ENCODE measurements at regions not wholly inside any gene's neighbourhood (a gene's known extent, or its start where the extent isn't known, plus 50 kb on each side); places are given as distances from the start of the nearest gene placed in this dataset.

GRCh38 chr17:33804401-33804800 is 450.7 kb upstream of the CCL2 start:
- DNase-seq (no peak), FAIRE-seq (no peak)
- H3K27ac ChIP-seq (ENCODE audit: low read depth in 2 of 2, low read length in 2 of 2), result no peak overlapping the region
- H3K9me3 ChIP-seq (ENCODE audit: control insufficient read depth in 2 of 3, insufficient read depth in 1 of 3, low read length in 3 of 3), result no peaks in the 10 kb centered on the region
- intact Hi-C loops (cut with DNase I), result no loop called here
- H3K4me3 ChIP-seq (ENCODE audit: low read length in 3 of 3), result no peak overlapping the region
- H3K4me1 ChIP-seq (ENCODE audit: control insufficient read depth in 2 of 3, insufficient read depth in 2 of 3, low read depth in 1 of 3, low read length in 3 of 3), result no peaks in the 10 kb centered on the region
- H3K9ac ChIP-seq (ENCODE audit: low read length in 3 of 3), result no peak overlapping the region
- H3K27me3 ChIP-seq (ENCODE audit: control insufficient read depth, insufficient read depth, low read length), result no peaks in the 10 kb centered on the region
- TF ChIP-seq CTCF (IDR thresholded peaks at IDR 0.05; ENCODE audit: borderline replicate concordance, extremely low read depth, insufficient read depth), result no peak
- no peaks in the 10 kb centered on the region for H3K36me3 ChIP-seq (ENCODE audit: control insufficient read depth in 2 of 3, insufficient read depth in 3 of 3, low read length in 3 of 3)

GRCh38 chr17:33806631-33807030 is 448.5 kb upstream of the CCL2 start:
- TF ChIP-seq CTCF (IDR thresholded peaks at IDR 0.05; ENCODE audit: borderline replicate concordance, extremely low read depth, insufficient read depth), result no peak
- FAIRE-seq, result no peak
- no peak overlapping the region for H3K4me3 ChIP-seq (ENCODE audit: low read length in 3 of 3)
- no peaks in the 10 kb centered on the region for H3K36me3 ChIP-seq (ENCODE audit: control insufficient read depth in 2 of 3, insufficient read depth in 3 of 3, low read length in 3 of 3)
- no peak overlapping the region for H3K27ac ChIP-seq (ENCODE audit: low read depth in 2 of 2, low read length in 2 of 2)
- H3K9ac ChIP-seq (ENCODE audit: low read length in 3 of 3), result no peak overlapping the region
- H3K27me3 ChIP-seq (ENCODE audit: control insufficient read depth, insufficient read depth, low read length), result no peaks in the 10 kb centered on the region
- intact Hi-C loops (cut with DNase I), result no loop called here
- no peak for DNase-seq
- H3K9me3 ChIP-seq (ENCODE audit: control insufficient read depth in 2 of 3, insufficient read depth in 1 of 3, low read length in 3 of 3), result no peaks in the 10 kb centered on the region
- no peaks in the 10 kb centered on the region for H3K4me1 ChIP-seq (ENCODE audit: control insufficient read depth in 2 of 3, insufficient read depth in 2 of 3, low read depth in 1 of 3, low read length in 3 of 3)

GRCh38 chr17:33809748-33810147 is 445.3 kb upstream of the CCL2 start:
- no peaks in the 10 kb centered on the region for H3K9me3 ChIP-seq (ENCODE audit: control insufficient read depth in 2 of 3, insufficient read depth in 1 of 3, low read length in 3 of 3)
- no peak for FAIRE-seq
- H3K4me3 ChIP-seq (ENCODE audit: low read length in 3 of 3), result no peak overlapping the region
- no peak for DNase-seq
- no peak overlapping the region for H3K27ac ChIP-seq (ENCODE audit: low read depth in 2 of 2, low read length in 2 of 2)
- no peaks in the 10 kb centered on the region for H3K36me3 ChIP-seq (ENCODE audit: control insufficient read depth in 2 of 3, insufficient read depth in 3 of 3, low read length in 3 of 3)
- no peak overlapping the region for H3K9ac ChIP-seq (ENCODE audit: low read length in 3 of 3)
- no peaks in the 10 kb centered on the region for H3K4me1 ChIP-seq (ENCODE audit: control insufficient read depth in 2 of 3, insufficient read depth in 2 of 3, low read depth in 1 of 3, low read length in 3 of 3)
- no peaks in the 10 kb centered on the region for H3K27me3 ChIP-seq (ENCODE audit: control insufficient read depth, insufficient read depth, low read length)
- no peak for TF ChIP-seq CTCF (IDR thresholded peaks at IDR 0.05; ENCODE audit: borderline replicate concordance, extremely low read depth, insufficient read depth)
- intact Hi-C loops (cut with DNase I), result no loop called here

GRCh38 chr17:33811004-33811760 is 443.9 kb upstream of the CCL2 start:
- Histone ChIP-seq H3K36me3 (ENCODE audit: control insufficient read depth in 2 of 3, insufficient read depth in 3 of 3, low read length in 3 of 3) (no peaks in the 10 kb centered on the region), H3K27me3 (ENCODE audit: control insufficient read depth, insufficient read depth, low read length) (no peaks in the 10 kb centered on the region), H3K4me3 (ENCODE audit: low read length in 3 of 3) (no peak overlapping the region), H3K9me3 (ENCODE audit: control insufficient read depth in 2 of 3, insufficient read depth in 1 of 3, low read length in 3 of 3) (no peaks in the 10 kb centered on the region), H3K27ac (ENCODE audit: low read depth in 2 of 2, low read length in 2 of 2) (no peak overlapping the region), H3K9ac (ENCODE audit: low read length in 3 of 3) (no peak overlapping the region), H3K4me1 (ENCODE audit: control insufficient read depth in 2 of 3, insufficient read depth in 2 of 3, low read depth in 1 of 3, low read length in 3 of 3) (no peaks in the 10 kb centered on the region)
- intact Hi-C loops (cut with DNase I), result no loop called here
- FAIRE-seq, result no peak
- TF ChIP-seq CTCF (IDR thresholded peaks at IDR 0.05; ENCODE audit: borderline replicate concordance, extremely low read depth, insufficient read depth), result no peak
- no peak for DNase-seq

Data from kidney (tissue), 13 donors.